Activated T-helper 2 cell treated with anti-CD3 and anti-CD28 coated beads, Interferon-gamma antibody, Interleukin-2, Interleukin-4, amounts not matched to agents 10 μg/mL and 5 μg/mL and 100 μg/mL, durations not matched to agents 14 hours and 24 hours and 36 hours (primary cell): ENCODE measurements at regions not wholly inside any gene's neighbourhood (a gene's known extent, or its start where the extent isn't known, plus 50 kb on each side); places are given as distances from the start of the nearest gene placed in this dataset.
"Not testable (repeated sequence)": the region's sequence is repeated elsewhere in the genome, so short reads cannot be mapped to it uniquely, and the experiment has no call there.

ENCODE experiments used
- DNase-seq: peaks from one replicate; pipeline ENCODE4 v3.0.0; 2021; ENCODE audit warnings: low spot score
- H3K27ac Mint-ChIP-seq: one replicate; pipeline ENCODE4 v1.8.0; 2021; ENCODE audit warnings: mixed read lengths
- H3K27me3 Mint-ChIP-seq: one replicate; pipeline ENCODE4 v1.8.0; 2021; ENCODE audit warnings: low read depth, mixed read lengths
- H3K36me3 Mint-ChIP-seq: one replicate; pipeline ENCODE4 v1.8.0; 2021; ENCODE audit warnings: low read depth, mixed read lengths
- H3K4me1 Mint-ChIP-seq: one replicate; pipeline ENCODE4 v1.8.0; 2021; ENCODE audit warnings: low read depth, mixed read lengths
- H3K4me3 Mint-ChIP-seq: one replicate; pipeline ENCODE4 v1.8.0; 2021; ENCODE audit warnings: low read depth, mild to moderate bottlenecking, moderate library complexity, mixed read lengths
- H3K9me3 Mint-ChIP-seq: one replicate; pipeline ENCODE4 v1.8.0; 2021; ENCODE audit warnings: mixed read lengths
- intact Hi-C: fragments of 100-400 bp; cut with micrococcal nuclease; formaldehyde crosslinking; loops from one replicate; pipeline ENCODE4 v1.15.1; 2023

GRCh38 chr12:88736031-88736430 is 155.8 kb upstream of the KITLG start:
- no peaks in the 10 kb centered on the region for H3K9me3 Mint-ChIP-seq
- H3K36me3 Mint-ChIP-seq, result no peaks in the 10 kb centered on the region
- no peaks in the 10 kb centered on the region for H3K4me1 Mint-ChIP-seq
- no peak overlapping the region for H3K27ac Mint-ChIP-seq
- no peaks in the 10 kb centered on the region for H3K27me3 Mint-ChIP-seq
- no peak overlapping the region for H3K4me3 Mint-ChIP-seq
- intact Hi-C loops, result no loop called here
- no peak for DNase-seq

- Mint-ChIP-seq H3K9me3 (no peaks in the 10 kb centered on the region), H3K27me3 (no peaks in the 10 kb centered on the region), H3K36me3 (no peaks in the 10 kb centered on the region), H3K4me3 (no peak overlapping the region), H3K4me1 (no peaks in the 10 kb centered on the region), H3K27ac (no peak overlapping the region)
- intact Hi-C loops, result no loop called here
- DNase-seq, result no peak
Observed at GRCh38 chr12:88733008-88733407, 152.7 kb upstream of the KITLG start.

- Mint-ChIP-seq H3K36me3 (no peaks in the 10 kb centered on the region), H3K4me3 (no peak overlapping the region), H3K4me1 (no peaks in the 10 kb centered on the region), H3K9me3 (no peaks in the 10 kb centered on the region), H3K27ac (no peak overlapping the region), H3K27me3 (no peaks in the 10 kb centered on the region)
- DNase-seq, result no peak
- intact Hi-C loops, result no loop called here
Observed at GRCh38 chr12:88729196-88729595, 148.9 kb upstream of the KITLG start.

GRCh38 chr12:88726806-88727720 is 146.8 kb upstream of the KITLG start:
- Mint-ChIP-seq H3K27me3 (no peaks in the 10 kb centered on the region), H3K9me3 (no peaks in the 10 kb centered on the region), H3K4me3 (no peak overlapping the region), H3K4me1 (no peaks in the 10 kb centered on the region), H3K36me3 (no peaks in the 10 kb centered on the region), H3K27ac (no peak overlapping the region)
- intact Hi-C loops, result no loop called here
- DNase-seq, result no peak

- intact Hi-C loops, result no loop called here
- Mint-ChIP-seq H3K27me3 (no peaks in the 10 kb centered on the region), H3K4me3 (no peak overlapping the region), H3K4me1 (no peaks in the 10 kb centered on the region), H3K9me3 (no peaks in the 10 kb centered on the region), H3K36me3 (no peaks in the 10 kb centered on the region), H3K27ac (no peak overlapping the region)
- no peak for DNase-seq
Observed at GRCh38 chr12:88725592-88726143, 145.4 kb upstream of the KITLG start.

GRCh38 chr12:88723219-88723618 is 142.9 kb upstream of the KITLG start:
- H3K9me3 Mint-ChIP-seq, result no peaks in the 10 kb centered on the region
- no peak overlapping the region for H3K27ac Mint-ChIP-seq
- H3K27me3 Mint-ChIP-seq, result no peaks in the 10 kb centered on the region
- H3K4me3 Mint-ChIP-seq, result no peak overlapping the region
- H3K36me3 Mint-ChIP-seq, result no peaks in the 10 kb centered on the region
- DNase-seq, result no peak
- intact Hi-C loops, result no loop called here
- H3K4me1 Mint-ChIP-seq, result no peaks in the 10 kb centered on the region

- no peak overlapping the region for H3K27ac Mint-ChIP-seq
- H3K4me3 Mint-ChIP-seq, result no peak overlapping the region
- intact Hi-C loops, result no loop called here
- no peaks in the 10 kb centered on the region for H3K36me3 Mint-ChIP-seq
- no peak for DNase-seq
- H3K27me3 Mint-ChIP-seq, result no peaks in the 10 kb centered on the region
- no peaks in the 10 kb centered on the region for H3K4me1 Mint-ChIP-seq
- H3K9me3 Mint-ChIP-seq, result no peaks in the 10 kb centered on the region
Observed at GRCh38 chr12:88720785-88721650, 140.7 kb upstream of the KITLG start.

GRCh38 chr12:88720231-88720630 is 140.0 kb upstream of the KITLG start:
- no peaks in the 10 kb centered on the region for H3K27me3 Mint-ChIP-seq
- no peak overlapping the region for H3K27ac Mint-ChIP-seq
- DNase-seq, result no peak
- no peaks in the 10 kb centered on the region for H3K9me3 Mint-ChIP-seq
- H3K4me3 Mint-ChIP-seq, result no peak overlapping the region
- H3K36me3 Mint-ChIP-seq, result no peaks in the 10 kb centered on the region
- H3K4me1 Mint-ChIP-seq, result no peaks in the 10 kb centered on the region
- intact Hi-C loops, result no loop called here

GRCh38 chr12:88717188-88717587 is 136.9 kb upstream of the KITLG start:
- Mint-ChIP-seq H3K27me3 (no peaks in the 10 kb centered on the region), H3K36me3 (no peaks in the 10 kb centered on the region), H3K4me1 (no peaks in the 10 kb centered on the region), H3K4me3 (no peak overlapping the region), H3K9me3 (no peaks in the 10 kb centered on the region), H3K27ac (no peak overlapping the region)
- intact Hi-C loops, result no loop called here
- DNase-seq, result no peak

- H3K27me3 Mint-ChIP-seq, result no peaks in the 10 kb centered on the region
- H3K9me3 Mint-ChIP-seq, result no peaks in the 10 kb centered on the region
- no peak overlapping the region for H3K27ac Mint-ChIP-seq
- intact Hi-C loops, result no loop called here
- no peaks in the 10 kb centered on the region for H3K4me1 Mint-ChIP-seq
- DNase-seq, result no peak
- H3K36me3 Mint-ChIP-seq, result no peaks in the 10 kb centered on the region
- no peak overlapping the region for H3K4me3 Mint-ChIP-seq
Observed at GRCh38 chr12:88716240-88716639, 136.0 kb upstream of the KITLG start.

- Mint-ChIP-seq H3K9me3 (no peaks in the 10 kb centered on the region), H3K4me3 (no peak overlapping the region), H3K27me3 (no peaks in the 10 kb centered on the region), H3K4me1 (no peaks in the 10 kb centered on the region), H3K27ac (no peak overlapping the region), H3K36me3 (no peaks in the 10 kb centered on the region)
- no peak for DNase-seq
- intact Hi-C loops, result no loop called here
Observed at GRCh38 chr12:88715673-88716072, 135.4 kb upstream of the KITLG start.

GRCh38 chr12:88714263-88714882 is 134.1 kb upstream of the KITLG start:
- H3K9me3 Mint-ChIP-seq, H3K4me3 Mint-ChIP-seq, H3K36me3 Mint-ChIP-seq, DNase-seq, intact Hi-C loops, H3K4me1 Mint-ChIP-seq, H3K27ac Mint-ChIP-seq, H3K27me3 Mint-ChIP-seq: not testable (repeated sequence)
